IMR-90 (cell line): ENCODE measurements at regions not wholly inside any gene's neighbourhood (a gene's known extent, or its start where the extent isn't known, plus 50 kb on each side); places are given as distances from the start of the nearest gene placed in this dataset.

ENCODE experiments used
- ATAC-seq: fragments of 200-7000 bp; cut with Tn5 transposase; 2 replicates; pipeline ENCODE4 v1.9.1; 2020; ENCODE audit warnings: low read depth, mild to moderate bottlenecking, moderate library complexity
- BruUV-seq: library from RNA; stranded (reverse); fragments of 400-500 nt; replicated peaks from 2 replicates; lab custom pipeline; 2021; lab: Mats Ljungman, UMichigan
- CTCF ChIA-PET: fragments of 300-600 bp; formaldehyde crosslinking; extraction: SDS; loops from one replicate; lab custom pipeline; 2021; ENCODE audit warnings: antibody characterized with exemption; lab: Yijun Ruan, JAX
- POLR2A ChIA-PET: fragments of 300-600 bp; sonication (Branson Sonifier 250); formaldehyde crosslinking; loops from one replicate; lab custom pipeline; 2022; ENCODE audit warnings: antibody characterized with exemption; ENCODE audit not compliant: unreplicated experiment; lab: Charles Lee
- DNase-seq: peaks from one replicate; pipeline ENCODE4 v3.0.0; 2013
- H2AFZ ChIP-seq: replicated peaks from 2 replicates; pipeline ENCODE3; 2013; ENCODE audit warnings: low read length, mild to moderate bottlenecking; ENCODE audit not compliant: poor library complexity
- H2AK5ac ChIP-seq: 2 replicates; pipeline ENCODE4 v1.6.1; 2013; ENCODE audit warnings: low read depth, low read length, inconsistent platforms
- H2AK9ac ChIP-seq: replicated peaks from 2 replicates; pipeline ENCODE3; 2013; ENCODE audit warnings: mild to moderate bottlenecking, low read depth, low read length, moderate library complexity; ENCODE audit not compliant: poor library complexity
- H2BK120ac ChIP-seq: 2 replicates; pipeline ENCODE4 v1.6.1; 2013; ENCODE audit warnings: low read depth, low read length, inconsistent platforms
- H2BK15ac ChIP-seq: 3 replicates; pipeline ENCODE4 v1.6.1; 2013; ENCODE audit warnings: low read depth, low read length, inconsistent platforms
- H2BK20ac ChIP-seq: 2 replicates; pipeline ENCODE4 v1.6.1; 2013; ENCODE audit warnings: low read depth, mild to moderate bottlenecking, inconsistent platforms, low read length, moderate library complexity
- H2BK5ac ChIP-seq: 2 replicates; pipeline ENCODE4 v1.6.1; 2013; ENCODE audit warnings: mild to moderate bottlenecking, low read depth, low read length, inconsistent platforms; ENCODE audit not compliant: poor library complexity, severe bottlenecking
- H3K14ac ChIP-seq: replicated peaks from 2 replicates; pipeline ENCODE4 v1.6.1; 2013; ENCODE audit warnings: low read depth, low read length, inconsistent platforms
- H3K18ac ChIP-seq: 2 replicates; pipeline ENCODE4 v1.6.1; 2013; ENCODE audit warnings: low read depth, low read length, control low read depth
- H3K23ac ChIP-seq: 2 replicates; pipeline ENCODE4 v1.6.1; 2013; ENCODE audit warnings: low read depth, low read length, inconsistent platforms
- H3K27ac ChIP-seq: 2 replicates; pipeline ENCODE4 v1.5.1; 2013; ENCODE audit warnings: mild to moderate bottlenecking, control low read depth, low read length; ENCODE audit not compliant: insufficient read depth
- H3K27me3 ChIP-seq: 2 replicates; pipeline ENCODE4 v1.6.1; 2013; ENCODE audit warnings: low read length; ENCODE audit not compliant: control insufficient read depth, insufficient read depth
- H3K36me3 ChIP-seq: 2 replicates; pipeline ENCODE4 v1.6.1; 2013; ENCODE audit warnings: low read length, mixed read lengths; ENCODE audit not compliant: control insufficient read depth, insufficient read depth
- H3K4ac ChIP-seq: 2 replicates; pipeline ENCODE4 v1.6.1; 2013; ENCODE audit warnings: low read depth, low read length, inconsistent platforms
- H3K4me1 ChIP-seq: 2 replicates; pipeline ENCODE4 v1.6.1; 2013; ENCODE audit warnings: low read length, mixed read lengths; ENCODE audit not compliant: control insufficient read depth, insufficient read depth
- H3K4me2 ChIP-seq: 2 replicates; pipeline ENCODE4 v1.6.1; 2013; ENCODE audit warnings: low read depth, mild to moderate bottlenecking, control low read depth, low read length, moderate library complexity
- H3K4me3 ChIP-seq: 2 replicates; pipeline ENCODE4 v1.5.1; 2013; ENCODE audit warnings: low read depth, mild to moderate bottlenecking, control low read depth, low read length, moderate library complexity; ENCODE audit not compliant: insufficient read depth
- H3K56ac ChIP-seq: 2 replicates; pipeline ENCODE4 v1.6.1; 2013; ENCODE audit warnings: low read length, inconsistent platforms; ENCODE audit not compliant: insufficient read depth; ENCODE audit errors: extremely low read depth
- H3K79me1 ChIP-seq, 2 experiments: 2 replicates each; pipeline ENCODE4 v1.6.1; 2013; ENCODE audit warnings: low read length in 2 of 2, inconsistent platforms in 1 of 2, low read depth in 1 of 2
- H3K9ac ChIP-seq: 2 replicates; pipeline ENCODE4 v1.6.1; 2013; ENCODE audit warnings: low read depth, low read length, control low read depth
- H3K9me1 ChIP-seq: 2 replicates; pipeline ENCODE4 v1.6.1; 2013; ENCODE audit warnings: low read length, inconsistent platforms; ENCODE audit not compliant: insufficient read depth
- H3K9me3 ChIP-seq: 2 replicates; pipeline ENCODE4 v1.6.1; 2013; ENCODE audit warnings: low read length; ENCODE audit not compliant: control insufficient read depth, insufficient read depth
- H4K20me1 ChIP-seq: 2 replicates; pipeline ENCODE4 v1.6.1; 2013; ENCODE audit warnings: low read length, inconsistent platforms; ENCODE audit not compliant: insufficient read depth
- H4K5ac ChIP-seq: 2 replicates; pipeline ENCODE4 v1.6.1; 2013; ENCODE audit warnings: mild to moderate bottlenecking, low read depth, low read length, control low read depth
- H4K8ac ChIP-seq, 2 experiments: 2 replicates each; pipeline ENCODE4 v1.6.1; 2013; ENCODE audit warnings: low read depth in 2 of 2, low read length in 2 of 2, control low read depth in 1 of 2, inconsistent platforms in 1 of 2
- H4K91ac ChIP-seq: 2 replicates; pipeline ENCODE4 v1.6.1; 2013; ENCODE audit warnings: low read depth, low read length, inconsistent platforms; ENCODE audit not compliant: insufficient read depth
- POLR2A ChIP-seq: IDR thresholded peaks from 2 replicates; pipeline ENCODE4 v1.6.1; 2012; ENCODE audit warnings: mild to moderate bottlenecking, low read depth, low read length
- RFX5 ChIP-seq: IDR thresholded peaks from 2 replicates; pipeline ENCODE4 v1.8.0; 2012; ENCODE audit warnings: low read depth, mild to moderate bottlenecking, low read length, moderate library complexity
- WGBS, 2 experiments: methylation state at CpG; one replicate each; pipeline versions ENCODE4 v1.1.5 to v1.1.7; 2013; ENCODE audit warnings: missing lambda C conversion rate in 2 of 2; ENCODE audit not compliant: insufficient read length in 1 of 2; ENCODE audit errors: extremely low coverage in 2 of 2; 5-methylcytosine and 5-hydroxymethylcytosine counted together
- dilution Hi-C: fragments of 300-500 bp; cut with HindIII; formaldehyde crosslinking; loops from one replicate; pipeline ENCODE4 v1.14.3; 2018; ENCODE audit warnings: low sequenced_read_pairs; ENCODE audit not compliant: unreplicated experiment
- in situ Hi-C: fragments of 300-500 bp; cut with MboI; formaldehyde crosslinking; loops from 3 replicates; pipeline ENCODE4 v1.14.3; 2019; ENCODE audit warnings: low sequenced_read_pairs, inconsistent platforms, mixed read lengths
- intact Hi-C: fragments of 100-400 bp; cut with micrococcal nuclease; formaldehyde crosslinking; loops from 2 replicates; pipeline ENCODE4 v1.10.0; 2022
- TF ChIP-seq, protein P1 (sequence below): fragments of 150-350 bp; IDR thresholded peaks from 2 replicates; pipeline ENCODE4 v1.6.1; 2017; ENCODE audit warnings: mild to moderate bottlenecking, antibody characterized with exemption, low read length, low read depth

- POLR2A ChIA-PET, result no interaction called here
- H3K9me1 ChIP-seq, result 0 out of 2 replicates have a peak, but pooled peaks cover 3% of the 10 kb centered on the region
- no peak overlapping the region for H2AK9ac ChIP-seq
- no peak overlapping the region for H4K5ac ChIP-seq
- H3K27me3 ChIP-seq, result no peaks in the 10 kb centered on the region
- H3K4me1 ChIP-seq, result peaks cover 10% of the 10 kb centered on the region
- H3K23ac ChIP-seq, result no peak overlapping the region
- H2BK120ac ChIP-seq, result no peak overlapping the region
- H3K14ac ChIP-seq, result no peak overlapping the region
- no peak for TF ChIP-seq RFX5
- TF ChIP-seq POLR2A, result no peak
- TF ChIP-seq, protein P1, sequence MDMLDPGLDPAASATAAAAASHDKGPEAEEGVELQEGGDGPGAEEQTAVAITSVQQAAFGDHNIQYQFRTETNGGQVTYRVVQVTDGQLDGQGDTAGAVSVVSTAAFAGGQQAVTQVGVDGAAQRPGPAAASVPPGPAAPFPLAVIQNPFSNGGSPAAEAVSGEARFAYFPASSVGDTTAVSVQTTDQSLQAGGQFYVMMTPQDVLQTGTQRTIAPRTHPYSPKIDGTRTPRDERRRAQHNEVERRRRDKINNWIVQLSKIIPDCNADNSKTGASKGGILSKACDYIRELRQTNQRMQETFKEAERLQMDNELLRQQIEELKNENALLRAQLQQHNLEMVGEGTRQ, result no peak
- dilution Hi-C loops, result no loop called here
- BruUV-seq, result no TSS peak
- H3K79me1 ChIP-seq, result no peaks in the 10 kb centered on the region
- in situ Hi-C loops, result no loop called here
- H3K4me2 ChIP-seq, result no peak overlapping the region
- no peak overlapping the region for H2BK20ac ChIP-seq
- no peak for ATAC-seq
- 85% methylated on average over 4 of the region's 9 CpGs; no CpG with 5 or more reads in 1 of the 2 experiments for WGBS, 2 experiments
- no peak overlapping the region for H4K91ac ChIP-seq
- no peak overlapping the region for H2AFZ ChIP-seq
- no peak overlapping the region for H3K4me3 ChIP-seq
- H3K4ac ChIP-seq, result no peak overlapping the region
- no peak overlapping the region for H3K18ac ChIP-seq
- H4K20me1 ChIP-seq, result no peaks in the 10 kb centered on the region
- H3K36me3 ChIP-seq, result no peaks in the 10 kb centered on the region
- H3K27ac ChIP-seq, result no peak overlapping the region
- H4K8ac ChIP-seq, result no peak overlapping the region
- intact Hi-C loops, result loop anchor here (10.0 kb wide), 1 partner anchor 442 kb away; the partner anchor contains the start of gene JARID2
- no peak overlapping the region for H2BK5ac ChIP-seq
- H3K9me3 ChIP-seq, result no peaks in the 10 kb centered on the region
- CTCF ChIA-PET, result no interaction called here
- DNase-seq, result no peak
- H3K56ac ChIP-seq, result no peak overlapping the region
- no peak overlapping the region for H2BK15ac ChIP-seq
- no peak overlapping the region for H3K9ac ChIP-seq
- H2AK5ac ChIP-seq, result no peak overlapping the region
Measured at GRCh38 chr6:14802514-14803160, 443.2 kb upstream of the JARID2 start.
